ENCODE measurements at regions not wholly inside any gene's neighbourhood (a gene's known extent, or its start where the extent isn't known, plus 50 kb on each side); places are given as distances from the start of the nearest gene placed in this dataset.
"Not testable (repeated sequence)": the region's sequence is repeated elsewhere in the genome, so short reads cannot be mapped to it uniquely, and the experiment has no call there.

GRCh38 chr6:76888351-76888750 lies 574.9 kb downstream of the HTR1B start:
- DNase-seq (no peak), ATAC-seq (no peak)
- intact Hi-C loops (cut with DNase I, micrococcal nuclease) = no loop called here

- intact Hi-C loops (cut with DNase I, micrococcal nuclease) = no loop called here
- DNase-seq (no peak), ATAC-seq (no peak)
Observed at GRCh38 chr6:76886900-76887299, 576.4 kb downstream of the HTR1B start.

- no peak for ATAC-seq
- no peak for DNase-seq
- intact Hi-C loops (cut with DNase I, micrococcal nuclease) = no loop called here
Observed at GRCh38 chr6:76885861-76886301, 577.4 kb downstream of the HTR1B start.

- DNase-seq = no peak
- intact Hi-C loops (cut with DNase I, micrococcal nuclease) = no loop called here
- ATAC-seq = no peak
Observed at GRCh38 chr6:76881414-76881813, 581.9 kb downstream of the HTR1B start.

- DNase-seq (peak; percentile 32 to 41), ATAC-seq (peak; percentile 87)
- intact Hi-C loops (cut with DNase I, micrococcal nuclease) = no loop called here
Observed at GRCh38 chr6:76876922-76877553, 586.3 kb downstream of the HTR1B start.

GRCh38 chr6:76876430-76876829 lies 586.9 kb downstream of the HTR1B start:
- peak; percentile 9 to 33 for DNase-seq
- ATAC-seq; intact Hi-C loops (cut with DNase I, micrococcal nuclease): not testable (repeated sequence)

- no peak for ATAC-seq
- DNase-seq = no peak
- intact Hi-C loops (cut with DNase I, micrococcal nuclease) = no loop called here
Observed at GRCh38 chr6:76867182-76867581, 596.1 kb downstream of the HTR1B start.

- no peak for ATAC-seq
- intact Hi-C loops (cut with DNase I, micrococcal nuclease) = no loop called here
- no peak for DNase-seq
Observed at GRCh38 chr6:76866091-76866915, 597.0 kb downstream of the HTR1B start.

- ATAC-seq = no peak
- no peak for DNase-seq
- intact Hi-C loops (cut with DNase I, micrococcal nuclease) = no loop called here
Observed at GRCh38 chr6:76862936-76863335, 600.4 kb downstream of the HTR1B start.

- intact Hi-C loops (cut with DNase I, micrococcal nuclease) = no loop called here
Observed at GRCh38 chr6:76861403-76861802, 601.9 kb downstream of the HTR1B start.

GRCh38 chr6:76856065-76856464 lies 607.2 kb downstream of the HTR1B start:
- DNase-seq (no peak), ATAC-seq (no peak)
- intact Hi-C loops (cut with DNase I, micrococcal nuclease) = no loop called here

More at GRCh38 chr6:76861403-76861802, 601.9 kb downstream of the HTR1B start:
- ATAC-seq = peak; percentile 80
- peak in 1 of 2 donors; percentile 10 for DNase-seq

- no peak for ATAC-seq
- no peak for DNase-seq
- intact Hi-C loops (cut with DNase I, micrococcal nuclease) = no loop called here
Observed at GRCh38 chr6:76852776-76853175, 610.5 kb downstream of the HTR1B start.

- ATAC-seq, DNase-seq: not testable (repeated sequence)
Observed at GRCh38 chr6:76849274-76849970, 613.9 kb downstream of the HTR1B start.

GRCh38 chr6:76843054-76843822 lies 620.1 kb downstream of the HTR1B start:
- intact Hi-C loops (cut with DNase I, micrococcal nuclease) = no loop called here
- ATAC-seq (no peak), DNase-seq (no peak)

More at GRCh38 chr6:76849274-76849970, 613.9 kb downstream of the HTR1B start:
- intact Hi-C loops (cut with DNase I, micrococcal nuclease) = not testable (repeated sequence)

- no peak for DNase-seq
- intact Hi-C loops (cut with DNase I, micrococcal nuclease) = no loop called here
Observed at GRCh38 chr6:76840865-76841264, 622.4 kb downstream of the HTR1B start.

GRCh38 chr6:76840041-76840745 lies 623.1 kb downstream of the HTR1B start:
- ATAC-seq (no peak), DNase-seq (no peak)
- intact Hi-C loops (cut with DNase I, micrococcal nuclease) = no loop called here

More at GRCh38 chr6:76840865-76841264, 622.4 kb downstream of the HTR1B start:
- ATAC-seq = no peak

- intact Hi-C loops (cut with DNase I, micrococcal nuclease) = no loop called here
- DNase-seq = no peak
- no peak for ATAC-seq
Observed at GRCh38 chr6:76839505-76839904, 623.8 kb downstream of the HTR1B start.

GRCh38 chr6:76837564-76837963 lies 625.7 kb downstream of the HTR1B start:
- DNase-seq = no peak
- intact Hi-C loops (cut with DNase I, micrococcal nuclease) = no loop called here
- ATAC-seq = no peak
